Dedifferentiated amniotic fluid mesenchymal stem cell (primary cell): ENCODE measurements at regions not wholly inside any gene's neighbourhood (a gene's known extent, or its start where the extent isn't known, plus 50 kb on each side); places are given as distances from the start of the nearest gene placed in this dataset.

ENCODE experiments used
- DNase-seq: peaks from one replicate; pipeline ENCODE4 v3.0.0-alpha.2; 2016; ENCODE audit errors: extremely low spot score

- no peak for DNase-seq
These were observed 113.4 kb upstream of the USP38 start for GRCh38 chr4:143071351-143071750.

GRCh38 chr4:143076723-143077122 is 108.0 kb upstream of the USP38 start:
- no peak for DNase-seq

GRCh38 chr4:143082701-143083100 is 102.0 kb upstream of the USP38 start:
- DNase-seq: no peak

- peak; percentile 35 for DNase-seq
These were observed 100.8 kb upstream of the USP38 start for GRCh38 chr4:143083756-143084472.

- DNase-seq: no peak
These were observed 100.2 kb upstream of the USP38 start for GRCh38 chr4:143084566-143084965.

GRCh38 chr4:143085224-143085623 is 99.5 kb upstream of the USP38 start:
- DNase-seq: peak; percentile 57

GRCh38 chr4:143085659-143086058 is 99.1 kb upstream of the USP38 start:
- DNase-seq: no peak

- DNase-seq: no peak
These were observed 95.4 kb upstream of the USP38 start for GRCh38 chr4:143089291-143089690.

GRCh38 chr4:143089847-143090246 is 94.9 kb upstream of the USP38 start:
- no peak for DNase-seq

- DNase-seq: no peak
These were observed 92.9 kb upstream of the USP38 start for GRCh38 chr4:143091862-143092261.

GRCh38 chr4:143095447-143095846 is 89.3 kb upstream of the USP38 start:
- DNase-seq: no peak

- no peak for DNase-seq
These were observed 87.0 kb upstream of the USP38 start for GRCh38 chr4:143097751-143098150.

GRCh38 chr4:143099693-143100092 is 85.0 kb upstream of the USP38 start:
- DNase-seq: no peak

GRCh38 chr4:143109376-143109775 is 75.3 kb upstream of the USP38 start:
- DNase-seq: no peak

GRCh38 chr4:143118663-143119062 is 66.1 kb upstream of the USP38 start:
- no peak for DNase-seq

- no peak for DNase-seq
These were observed 57.1 kb upstream of the USP38 start for GRCh38 chr4:143127621-143128020.

- no peak for DNase-seq
These were observed 50.7 kb upstream of the USP38 start for GRCh38 chr4:143133977-143134376.
